PFSK-1 (cell line): ENCODE measurements at regions not wholly inside any gene's neighbourhood (a gene's known extent, or its start where the extent isn't known, plus 50 kb on each side); places are given as distances from the start of the nearest gene placed in this dataset.

Experiments used
- FOXP2 ChIP-seq: optimal IDR thresholded peaks from 2 replicates; pipeline ENCODE3; 2011; ENCODE audit warnings: borderline replicate concordance, control low read depth, inconsistent platforms; ENCODE audit not compliant: insufficient read depth; ENCODE audit errors: extremely low read length, extremely low read depth
- POLR2AphosphoS5 ChIP-seq: IDR thresholded peaks from 2 replicates; pipeline ENCODE4 v1.6.1; 2012; ENCODE audit warnings: low read depth, mild to moderate bottlenecking, control low read depth, low read length, moderate library complexity
- REST ChIP-seq, 2 experiments: IDR thresholded peaks; 2 replicates each; pipeline versions ENCODE4 v1.6.1 to v1.8.0; 2011 to 2012; ENCODE audit warnings: low read depth in 2 of 2, low read length in 2 of 2, control low read depth in 1 of 2, inconsistent platforms in 1 of 2, mild to moderate bottlenecking in 1 of 2, moderate library complexity in 1 of 2; ENCODE audit not compliant: insufficient read depth in 1 of 2
- SIN3A ChIP-seq: IDR thresholded peaks from 2 replicates; pipeline ENCODE4 v1.6.1; 2012; ENCODE audit warnings: mild to moderate bottlenecking, low read length, moderate library complexity, borderline replicate concordance; ENCODE audit not compliant: insufficient read depth
- TAF1 ChIP-seq: IDR thresholded peaks from 2 replicates; pipeline ENCODE4 v1.6.1; 2012; ENCODE audit warnings: low read length, control low read depth, borderline replicate concordance; ENCODE audit not compliant: insufficient read depth

GRCh38 chr12:111275308-111275707 is 93.6 kb downstream of the PHETA1 start:
- TF ChIP-seq REST (IDR thresholded peaks at IDR 0.05; ENCODE audit: insufficient read depth in 1 of 2, low read depth in 2 of 2, low read length in 2 of 2) (no peak), POLR2AphosphoS5 (no peak), TAF1 (no peak), SIN3A (no peak), FOXP2 (no peak)
